GM23338 (cell line): ENCODE measurements at regions not wholly inside any gene's neighbourhood (a gene's known extent, or its start where the extent isn't known, plus 50 kb on each side); places are given as distances from the start of the nearest gene placed in this dataset.

ENCODE experiments used
- POLR2AphosphoS5 ChIP-seq: IDR thresholded peaks from 2 replicates; pipeline ENCODE4 v1.6.1; 2016; ENCODE audit warnings: antibody characterized with exemption, low read depth
- REST ChIP-seq: IDR thresholded peaks from one replicate; pipeline ENCODE4 v1.6.1; 2018; ENCODE audit warnings: antibody characterized with exemption; ENCODE audit not compliant: unreplicated experiment
- STAT1 ChIP-seq: IDR thresholded peaks from one replicate; pipeline ENCODE4 v1.6.1; 2016; ENCODE audit warnings: antibody characterized with exemption; ENCODE audit not compliant: unreplicated experiment
- ZNF114 ChIP-seq: fragments of 250-450 bp; sonication (Bioruptor Pico); IDR thresholded peaks from 2 replicates; pipeline ENCODE4 v1.5.0; 2020; ENCODE audit warnings: mild to moderate bottlenecking, moderate library complexity
- TF ChIP-seq, protein P1 (sequence below): fragments of 250-450 bp; sonication (Bioruptor Pico); IDR thresholded peaks from 2 replicates; pipeline ENCODE4 v1.5.0; 2020; ENCODE audit warnings: mild to moderate bottlenecking, moderate library complexity
- TF ChIP-seq, protein P2 (sequence below): IDR thresholded peaks from 2 replicates; pipeline ENCODE4 v1.6.1; 2016; ENCODE audit warnings: antibody characterized with exemption

DNA sequence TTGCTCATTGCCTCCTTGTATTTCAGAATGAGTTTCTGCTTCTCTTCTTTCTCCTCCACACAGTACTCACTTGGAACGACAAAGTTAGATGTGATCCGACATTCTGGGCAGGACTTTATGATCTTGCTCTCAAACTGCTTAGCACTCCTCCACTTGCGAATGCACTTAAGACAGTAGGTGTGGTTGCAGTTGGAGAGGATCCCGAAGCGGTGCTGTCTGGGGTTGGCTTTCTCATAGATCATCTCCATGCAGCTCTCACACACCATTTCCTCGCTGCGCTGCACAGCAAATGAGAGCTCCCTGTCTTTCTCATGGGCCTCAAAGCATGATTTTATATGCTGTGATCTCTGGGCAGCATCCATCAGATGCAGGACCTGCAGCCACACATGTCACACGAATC lies 245.7 kb downstream of the C12orf50 start (continued):
- TF ChIP-seq, protein P1, sequence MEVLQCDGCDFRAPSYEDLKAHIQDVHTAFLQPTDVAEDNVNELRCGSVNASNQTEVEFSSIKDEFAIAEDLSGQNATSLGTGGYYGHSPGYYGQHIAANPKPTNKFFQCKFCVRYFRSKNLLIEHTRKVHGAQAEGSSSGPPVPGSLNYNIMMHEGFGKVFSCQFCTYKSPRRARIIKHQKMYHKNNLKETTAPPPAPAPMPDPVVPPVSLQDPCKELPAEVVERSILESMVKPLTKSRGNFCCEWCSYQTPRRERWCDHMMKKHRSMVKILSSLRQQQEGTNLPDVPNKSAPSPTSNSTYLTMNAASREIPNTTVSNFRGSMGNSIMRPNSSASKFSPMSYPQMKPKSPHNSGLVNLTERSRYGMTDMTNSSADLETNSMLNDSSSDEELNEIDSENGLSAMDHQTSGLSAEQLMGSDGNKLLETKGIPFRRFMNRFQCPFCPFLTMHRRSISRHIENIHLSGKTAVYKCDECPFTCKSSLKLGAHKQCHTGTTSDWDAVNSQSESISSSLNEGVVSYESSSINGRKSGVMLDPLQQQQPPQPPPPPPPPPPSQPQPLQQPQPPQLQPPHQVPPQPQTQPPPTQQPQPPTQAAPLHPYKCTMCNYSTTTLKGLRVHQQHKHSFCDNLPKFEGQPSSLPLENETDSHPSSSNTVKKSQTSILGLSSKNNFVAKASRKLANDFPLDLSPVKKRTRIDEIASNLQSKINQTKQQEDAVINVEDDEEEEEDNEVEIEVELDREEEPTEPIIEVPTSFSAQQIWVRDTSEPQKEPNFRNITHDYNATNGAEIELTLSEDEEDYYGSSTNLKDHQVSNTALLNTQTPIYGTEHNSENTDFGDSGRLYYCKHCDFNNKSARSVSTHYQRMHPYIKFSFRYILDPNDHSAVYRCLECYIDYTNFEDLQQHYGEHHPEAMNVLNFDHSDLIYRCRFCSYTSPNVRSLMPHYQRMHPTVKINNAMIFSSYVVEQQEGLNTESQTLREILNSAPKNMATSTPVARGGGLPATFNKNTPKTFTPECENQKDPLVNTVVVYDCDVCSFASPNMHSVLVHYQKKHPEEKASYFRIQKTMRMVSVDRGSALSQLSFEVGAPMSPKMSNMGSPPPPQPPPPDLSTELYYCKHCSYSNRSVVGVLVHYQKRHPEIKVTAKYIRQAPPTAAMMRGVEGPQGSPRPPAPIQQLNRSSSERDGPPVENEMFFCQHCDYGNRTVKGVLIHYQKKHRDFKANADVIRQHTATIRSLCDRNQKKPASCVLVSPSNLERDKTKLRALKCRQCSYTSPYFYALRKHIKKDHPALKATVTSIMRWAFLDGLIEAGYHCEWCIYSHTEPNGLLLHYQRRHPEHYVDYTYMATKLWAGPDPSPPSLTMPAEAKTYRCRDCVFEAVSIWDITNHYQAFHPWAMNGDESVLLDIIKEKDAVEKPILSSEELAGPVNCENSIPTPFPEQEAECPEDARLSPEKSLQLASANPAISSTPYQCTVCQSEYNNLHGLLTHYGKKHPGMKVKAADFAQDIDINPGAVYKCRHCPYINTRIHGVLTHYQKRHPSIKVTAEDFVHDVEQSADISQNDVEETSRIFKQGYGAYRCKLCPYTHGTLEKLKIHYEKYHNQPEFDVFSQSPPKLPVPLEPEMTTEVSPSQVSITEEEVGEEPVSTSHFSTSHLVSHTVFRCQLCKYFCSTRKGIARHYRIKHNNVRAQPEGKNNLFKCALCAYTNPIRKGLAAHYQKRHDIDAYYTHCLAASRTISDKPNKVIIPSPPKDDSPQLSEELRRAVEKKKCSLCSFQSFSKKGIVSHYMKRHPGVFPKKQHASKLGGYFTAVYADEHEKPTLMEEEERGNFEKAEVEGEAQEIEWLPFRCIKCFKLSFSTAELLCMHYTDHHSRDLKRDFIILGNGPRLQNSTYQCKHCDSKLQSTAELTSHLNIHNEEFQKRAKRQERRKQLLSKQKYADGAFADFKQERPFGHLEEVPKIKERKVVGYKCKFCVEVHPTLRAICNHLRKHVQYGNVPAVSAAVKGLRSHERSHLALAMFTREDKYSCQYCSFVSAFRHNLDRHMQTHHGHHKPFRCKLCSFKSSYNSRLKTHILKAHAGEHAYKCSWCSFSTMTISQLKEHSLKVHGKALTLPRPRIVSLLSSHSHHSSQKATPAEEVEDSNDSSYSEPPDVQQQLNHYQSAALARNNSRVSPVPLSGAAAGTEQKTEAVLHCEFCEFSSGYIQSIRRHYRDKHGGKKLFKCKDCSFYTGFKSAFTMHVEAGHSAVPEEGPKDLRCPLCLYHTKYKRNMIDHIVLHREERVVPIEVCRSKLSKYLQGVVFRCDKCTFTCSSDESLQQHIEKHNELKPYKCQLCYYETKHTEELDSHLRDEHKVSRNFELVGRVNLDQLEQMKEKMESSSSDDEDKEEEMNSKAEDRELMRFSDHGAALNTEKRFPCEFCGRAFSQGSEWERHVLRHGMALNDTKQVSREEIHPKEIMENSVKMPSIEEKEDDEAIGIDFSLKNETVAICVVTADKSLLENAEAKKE (CRISPR knock-in tag), result no peak
- TF ChIP-seq POLR2AphosphoS5 (no peak), ZNF114 (no peak), STAT1 (no peak), REST (no peak)
- TF ChIP-seq, protein P2, sequence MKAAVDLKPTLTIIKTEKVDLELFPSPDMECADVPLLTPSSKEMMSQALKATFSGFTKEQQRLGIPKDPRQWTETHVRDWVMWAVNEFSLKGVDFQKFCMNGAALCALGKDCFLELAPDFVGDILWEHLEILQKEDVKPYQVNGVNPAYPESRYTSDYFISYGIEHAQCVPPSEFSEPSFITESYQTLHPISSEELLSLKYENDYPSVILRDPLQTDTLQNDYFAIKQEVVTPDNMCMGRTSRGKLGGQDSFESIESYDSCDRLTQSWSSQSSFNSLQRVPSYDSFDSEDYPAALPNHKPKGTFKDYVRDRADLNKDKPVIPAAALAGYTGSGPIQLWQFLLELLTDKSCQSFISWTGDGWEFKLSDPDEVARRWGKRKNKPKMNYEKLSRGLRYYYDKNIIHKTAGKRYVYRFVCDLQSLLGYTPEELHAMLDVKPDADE, result no peak
